SH-SY5Y (cell line): ENCODE measurements at regions not wholly inside any gene's neighbourhood (a gene's known extent, or its start where the extent isn't known, plus 50 kb on each side); places are given as distances from the start of the nearest gene placed in this dataset.

Experiments used
- GATA2 ChIP-seq: IDR thresholded peaks from 2 replicates; pipeline ENCODE4 v1.6.1; 2011; ENCODE audit warnings: mild to moderate bottlenecking, low read depth, low read length
- GATA3 ChIP-seq: IDR thresholded peaks from 2 replicates; pipeline ENCODE4 v1.6.1; 2011; ENCODE audit warnings: low read depth, mild to moderate bottlenecking, low read length, moderate library complexity

DNA sequence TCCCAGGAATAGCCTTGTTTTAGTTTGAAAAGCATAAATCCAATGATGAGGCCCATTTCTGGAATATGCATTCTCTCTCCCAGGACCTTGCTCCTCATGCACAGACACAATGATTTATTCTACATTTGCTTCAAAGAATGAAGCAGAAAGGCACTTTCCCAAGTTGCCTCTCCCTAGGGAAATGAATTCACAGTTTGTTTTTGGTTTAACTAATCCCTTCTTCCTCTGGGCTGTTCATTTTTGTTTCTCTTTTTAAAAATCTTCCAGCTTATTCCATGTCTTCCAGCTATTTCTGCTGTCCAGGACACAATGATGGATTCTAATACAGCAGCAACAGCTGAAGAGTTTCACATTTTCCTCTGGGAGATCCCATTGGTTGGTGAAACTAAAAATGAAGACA, 1529.2 kb upstream of the TENM4 start:
- TF ChIP-seq GATA2 (no peak), GATA3 (no peak)
